ENCODE measurements at regions not wholly inside any gene's neighbourhood (a gene's known extent, or its start where the extent isn't known, plus 50 kb on each side); places are given as distances from the start of the nearest gene placed in this dataset.

GRCh38 chr4:160847228-160847627, 1316.6 kb downstream of the FSTL5 start:
- TF ChIP-seq POLR2A (IDR thresholded peaks at IDR 0.05) (no peak), CTCF (IDR thresholded peaks at IDR 0.05) (no peak), POLR2AphosphoS5 (IDR thresholded peaks at IDR 0.05) (no peak), EP300 (IDR thresholded peaks at IDR 0.05) (no peak)

All from gastroesophageal sphincter (tissue), 3 donors.